ENCODE measurements at regions not wholly inside any gene's neighbourhood (a gene's known extent, or its start where the extent isn't known, plus 50 kb on each side); places are given as distances from the start of the nearest gene placed in this dataset.
"Not testable (repeated sequence)": the region's sequence is repeated elsewhere in the genome, so short reads cannot be mapped to it uniquely, and the experiment has no call there.

- DNase-seq (ENCODE audit: low read depth), result no peak
These were observed 92.6 kb upstream of the RNF32 start for GRCh38 chr7:156547884-156548561.

GRCh38 chr7:156545979-156546378, 94.6 kb upstream of the RNF32 start:
- DNase-seq (ENCODE audit: low read depth), result no peak

DNA sequence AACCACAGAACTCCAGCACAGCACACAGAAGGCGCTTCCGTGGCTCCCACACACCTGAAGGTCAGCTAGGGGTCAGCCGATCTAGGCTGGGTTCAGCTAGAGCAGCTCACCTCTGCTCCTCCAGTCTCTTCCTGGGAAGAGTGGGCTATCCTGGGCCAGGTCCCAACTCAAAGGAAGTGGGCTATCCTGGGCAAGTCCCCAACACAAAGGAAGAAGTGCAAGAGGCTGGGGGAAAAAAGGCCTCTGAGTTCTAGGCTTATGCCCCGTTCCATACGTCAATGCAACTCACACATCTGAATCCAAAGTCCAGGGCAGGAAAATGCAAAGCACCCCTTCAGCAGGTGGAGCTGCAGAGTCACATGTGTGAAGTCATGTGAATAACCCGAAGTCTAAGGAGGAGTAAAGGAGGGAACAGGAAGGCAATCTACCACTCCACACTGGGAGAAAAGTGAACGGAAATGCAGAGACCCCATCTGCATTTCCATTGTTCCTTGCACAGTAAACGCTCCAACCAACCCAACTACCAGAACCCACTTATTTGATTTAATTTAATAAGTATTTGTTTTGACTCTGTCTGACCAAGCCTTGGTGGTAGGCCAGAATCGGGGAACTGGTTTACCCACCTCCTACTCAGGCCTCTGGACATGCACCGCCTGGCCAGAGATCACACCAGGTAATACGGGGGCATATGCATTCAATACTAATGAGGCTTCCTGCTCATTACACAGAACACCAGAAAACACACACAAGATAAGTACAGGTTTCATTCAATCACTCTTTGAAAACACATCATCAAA, 95.5 kb upstream of the RNF32 start:
- no peak for DNase-seq (ENCODE audit: low read depth)

GRCh38 chr7:156543699-156544598, 96.6 kb upstream of the RNF32 start:
- DNase-seq (ENCODE audit: low read depth), result no peak

DNA sequence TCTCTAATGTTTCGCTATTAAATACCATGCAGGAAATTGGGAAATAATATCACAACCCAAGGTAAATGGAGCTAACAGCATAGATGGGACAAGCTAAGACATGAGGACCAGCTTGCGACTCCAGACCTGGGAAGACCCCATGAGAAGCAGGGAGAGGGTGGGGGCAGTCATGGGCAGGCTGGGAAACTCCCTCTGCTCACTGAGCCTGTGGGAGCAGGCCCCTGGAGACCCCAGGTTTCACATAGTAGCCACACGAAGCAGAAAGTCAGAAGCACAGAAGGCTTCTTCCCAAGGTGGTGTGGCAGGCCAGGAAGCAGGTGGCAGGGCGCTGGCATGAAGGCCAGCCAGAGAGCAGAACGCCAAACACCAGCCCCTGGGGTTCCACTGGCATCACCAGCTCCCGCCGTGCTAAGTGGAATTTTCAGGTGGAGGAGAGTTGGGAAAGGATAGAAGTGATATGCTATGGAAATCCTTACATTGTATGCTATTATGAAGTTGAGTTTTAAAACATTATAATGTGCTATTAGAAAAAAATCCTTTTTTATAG, 99.9 kb upstream of the RNF32 start:
- no peak for DNase-seq (ENCODE audit: low read depth)

DNA sequence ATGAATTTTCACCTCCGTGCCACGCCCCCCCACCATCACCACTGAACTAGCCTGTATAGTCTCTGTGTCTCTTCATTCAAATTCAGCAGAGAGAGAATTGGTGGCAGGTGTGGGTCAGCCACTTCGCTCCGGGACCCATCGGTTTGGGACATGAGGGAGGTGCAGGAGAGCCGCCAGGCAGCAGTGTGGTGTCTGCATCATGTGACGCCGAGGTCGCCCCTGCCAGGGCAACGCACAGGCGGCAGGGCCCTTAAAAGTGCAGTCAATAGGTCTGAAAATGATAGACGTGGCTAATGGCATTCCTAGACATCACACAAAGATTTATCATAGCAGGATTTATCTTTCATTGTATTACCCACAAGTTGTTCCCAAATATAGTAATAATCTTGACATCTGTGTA, 100.6 kb upstream of the RNF32 start:
- DNase-seq (ENCODE audit: low read depth), result no peak

GRCh38 chr7:156537006-156537405, 103.6 kb upstream of the RNF32 start:
- no peak for DNase-seq (ENCODE audit: low read depth)

DNA sequence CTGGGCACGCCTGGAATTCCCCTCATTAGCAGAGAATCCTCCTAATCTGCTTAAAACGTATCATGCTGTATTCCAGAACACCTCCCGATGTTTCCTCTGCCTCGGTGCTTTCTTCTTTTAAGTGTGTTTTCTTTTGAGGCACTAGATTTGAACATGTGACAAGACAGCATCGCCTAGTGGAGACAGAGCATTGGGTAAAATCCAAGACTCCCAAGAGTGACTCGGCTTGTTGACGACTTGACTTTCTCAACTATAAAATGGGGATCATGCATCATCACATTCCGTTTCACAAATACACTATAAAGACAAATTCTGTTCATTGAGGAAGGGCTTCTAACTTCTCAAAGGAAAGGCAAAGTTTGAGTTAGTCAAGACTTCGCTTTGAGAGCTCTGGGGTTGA, 105.6 kb upstream of the RNF32 start:
- DNase-seq (ENCODE audit: low read depth), result no peak

DNA sequence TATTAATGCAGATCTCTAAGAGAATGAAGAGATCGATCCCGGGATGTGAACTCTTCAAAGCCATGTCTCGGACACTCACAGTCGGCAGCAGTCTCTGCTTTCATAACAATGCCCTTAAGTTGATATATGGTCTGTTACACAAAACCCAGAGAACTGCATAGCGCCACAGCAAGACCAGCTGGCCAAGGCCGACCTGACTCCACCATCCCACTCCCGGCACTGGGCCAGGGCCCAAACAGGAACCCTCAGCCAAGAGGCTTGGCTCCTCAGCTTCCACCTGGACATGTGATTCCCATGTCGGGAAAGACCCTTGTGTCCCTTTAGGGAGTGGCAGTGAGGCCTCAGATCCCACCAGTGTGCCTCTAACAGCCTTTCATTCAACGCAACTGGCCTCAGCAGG, 106.6 kb upstream of the RNF32 start:
- DNase-seq (ENCODE audit: low read depth), result no peak

GRCh38 chr7:156533420-156533819, 107.2 kb upstream of the RNF32 start:
- DNase-seq (ENCODE audit: low read depth), result no peak

- no peak for DNase-seq (ENCODE audit: low read depth)
These were observed 108.5 kb upstream of the RNF32 start for GRCh38 chr7:156532016-156532602.

- no peak for DNase-seq (ENCODE audit: low read depth)
These were observed 110.6 kb upstream of the RNF32 start for GRCh38 chr7:156529956-156530355.

DNA sequence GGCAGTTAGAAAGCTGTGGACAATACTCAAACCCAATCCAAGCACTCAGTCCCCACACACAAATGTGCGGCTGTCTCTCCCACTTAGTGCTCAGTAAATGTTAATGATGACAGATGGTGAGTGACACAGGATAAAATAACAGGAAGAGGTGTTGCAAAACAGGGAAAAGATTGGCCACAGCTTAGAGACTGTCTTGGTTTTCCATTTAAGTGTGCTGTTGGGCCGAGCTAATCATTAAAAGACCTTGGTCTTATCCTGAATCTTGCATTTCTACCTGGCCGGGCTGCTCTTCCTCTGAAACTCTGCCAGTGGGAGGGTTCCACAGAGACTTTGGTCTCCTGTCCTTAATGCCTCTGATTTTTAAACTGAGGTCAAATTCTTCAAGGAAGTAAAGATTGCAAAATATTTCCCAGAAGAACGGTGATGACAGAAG, 113.1 kb upstream of the RNF32 start:
- no peak for DNase-seq (ENCODE audit: low read depth)

GRCh38 chr7:156524818-156525597, 115.6 kb upstream of the RNF32 start:
- no peak for DNase-seq (ENCODE audit: low read depth)

DNA sequence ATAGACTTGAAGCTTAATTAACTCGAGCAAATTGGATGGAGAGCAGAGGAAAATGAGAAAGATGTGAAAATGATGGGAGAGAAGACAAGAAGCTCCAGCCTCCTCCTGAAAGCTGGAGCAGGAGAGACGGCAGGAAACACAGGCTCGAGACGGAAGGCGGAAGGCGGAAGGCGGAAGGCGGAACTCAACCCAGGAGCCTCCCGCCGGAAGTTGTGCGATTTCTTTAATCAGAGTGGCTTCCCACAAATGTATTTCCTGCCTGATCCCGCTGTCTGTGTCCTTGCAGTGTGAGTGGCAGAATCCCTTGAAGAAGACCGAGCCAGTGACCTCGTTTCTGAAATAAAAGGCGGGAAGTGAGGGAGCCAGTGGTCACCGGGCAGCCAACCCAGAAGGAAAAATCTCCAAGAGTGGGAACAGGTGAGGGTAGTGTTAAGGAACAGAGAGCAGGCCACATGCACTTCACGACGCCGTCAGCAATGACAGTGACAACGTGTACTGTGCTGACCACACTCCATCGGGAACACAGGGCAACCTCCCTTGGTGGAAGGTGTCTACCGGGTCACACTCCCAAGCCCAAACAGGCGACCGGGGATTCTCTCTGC, 117.0 kb upstream of the RNF32 start:
- no peak for DNase-seq (ENCODE audit: low read depth)

GRCh38 chr7:156522801-156523200, 117.8 kb upstream of the RNF32 start:
- no peak for DNase-seq (ENCODE audit: low read depth)

GRCh38 chr7:156519070-156519469, 121.5 kb upstream of the RNF32 start:
- DNase-seq (ENCODE audit: low read depth), result no peak

- DNase-seq (ENCODE audit: low read depth), result no peak
These were observed 122.1 kb upstream of the RNF32 start for GRCh38 chr7:156518466-156518865.

GRCh38 chr7:156517858-156518257, 122.7 kb upstream of the RNF32 start:
- DNase-seq (ENCODE audit: low read depth), result not testable (repeated sequence)

DNA sequence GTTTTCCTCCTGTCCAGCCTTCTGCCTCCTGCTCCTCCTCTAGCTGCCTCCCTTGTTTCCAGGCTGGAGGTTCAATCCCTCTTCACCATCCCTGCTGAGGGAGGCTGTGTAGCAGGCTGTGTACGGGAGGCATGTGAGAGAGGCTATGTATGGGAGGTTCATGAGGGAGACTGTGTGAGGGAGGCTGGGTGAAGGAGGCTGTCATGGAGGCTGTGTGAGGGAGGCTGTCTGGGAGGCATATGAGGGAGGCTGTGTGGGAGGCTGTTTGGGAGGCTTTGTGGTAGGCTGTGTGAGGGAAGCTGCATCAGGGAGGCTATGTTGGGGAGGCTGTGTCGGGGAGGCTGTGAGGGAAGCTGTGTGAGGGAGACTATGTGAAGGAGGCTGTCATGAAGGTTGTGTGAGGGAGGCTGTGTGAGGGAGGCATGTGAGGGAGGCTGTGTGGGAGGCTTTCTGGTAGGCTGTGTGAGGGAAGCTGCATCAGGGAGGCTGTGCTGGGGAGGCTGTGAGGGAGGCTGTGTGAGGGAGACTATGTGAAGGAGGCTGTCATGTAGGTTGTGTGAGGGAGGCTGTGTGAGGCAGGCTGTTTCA, 123.7 kb upstream of the RNF32 start:
- DNase-seq (ENCODE audit: low read depth), result no peak

Data from iris pigment epithelial cell (primary cell).